ENCODE measurements at regions not wholly inside any gene's neighbourhood (a gene's known extent, or its start where the extent isn't known, plus 50 kb on each side); places are given as distances from the start of the nearest gene placed in this dataset.
"Not testable (repeated sequence)": the region's sequence is repeated elsewhere in the genome, so short reads cannot be mapped to it uniquely, and the experiment has no call there.

DNA sequence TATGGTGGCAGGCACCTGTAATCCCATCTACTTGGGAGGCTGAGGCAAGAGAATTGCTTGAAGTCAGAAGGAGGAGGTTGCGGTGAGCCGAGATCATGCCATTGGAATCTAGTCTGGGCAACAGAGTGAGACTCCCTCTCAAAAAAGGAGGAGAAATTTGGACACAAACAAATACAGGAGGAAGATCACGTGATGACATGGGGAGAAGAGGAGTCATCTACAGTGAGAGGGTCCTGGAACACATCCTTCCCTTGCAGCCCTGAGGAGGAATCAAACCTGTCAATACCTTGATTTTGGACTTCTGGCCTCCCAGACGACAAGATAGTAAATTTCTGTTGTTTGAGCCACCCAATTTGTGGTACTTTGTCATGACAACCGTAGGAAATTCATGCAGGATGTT, 671.9 kb upstream of the EEF2KMT start:
- H3K9me3 ChIP-seq (ENCODE audit: control insufficient read depth in 2 of 2, low read length in 2 of 2), result peaks cover 7 to 8% of the 10 kb centered on the region in 2 donors
- no peak overlapping the region for H3K27ac ChIP-seq (ENCODE audit: low read length)
- no peak overlapping the region for H3K4me3 ChIP-seq (ENCODE audit: low read length in 2 of 2)
- no peaks in the 10 kb centered on the region for H3K36me3 ChIP-seq (ENCODE audit: control insufficient read depth in 2 of 2, insufficient read depth in 2 of 2, low read length in 2 of 2)
- H3K4me1 ChIP-seq (ENCODE audit: control insufficient read depth, insufficient read depth, low read length), result no peaks in the 10 kb centered on the region
- H3K27me3 ChIP-seq (ENCODE audit: control insufficient read depth in 1 of 2, insufficient read depth in 2 of 2, low read length in 2 of 2), result no peaks in the 10 kb centered on the region
- no peak overlapping the region for H3K9ac ChIP-seq (ENCODE audit: low read length in 2 of 2)

GRCh38 chr16:5768445-5768844, 670.9 kb upstream of the EEF2KMT start:
- Histone ChIP-seq H3K36me3 (ENCODE audit: control insufficient read depth in 2 of 2, insufficient read depth in 2 of 2, low read length in 2 of 2) (no peaks in the 10 kb centered on the region), H3K4me3 (ENCODE audit: low read length in 2 of 2) (no peak overlapping the region), H3K4me1 (ENCODE audit: control insufficient read depth, insufficient read depth, low read length) (no peaks in the 10 kb centered on the region), H3K27ac (ENCODE audit: low read length) (no peak overlapping the region), H3K9me3 (ENCODE audit: control insufficient read depth in 2 of 2, low read length in 2 of 2) (peaks cover 7 to 8% of the 10 kb centered on the region in 2 donors), H3K27me3 (ENCODE audit: control insufficient read depth in 1 of 2, insufficient read depth in 2 of 2, low read length in 2 of 2) (no peaks in the 10 kb centered on the region), H3K9ac (ENCODE audit: low read length in 2 of 2) (no peak overlapping the region)

GRCh38 chr16:5763176-5763575, 665.6 kb upstream of the EEF2KMT start:
- Histone ChIP-seq H3K27ac (ENCODE audit: low read length) (no peak overlapping the region), H3K4me1 (ENCODE audit: control insufficient read depth, insufficient read depth, low read length) (no peaks in the 10 kb centered on the region), H3K9ac (ENCODE audit: low read length in 2 of 2) (no peak overlapping the region), H3K27me3 (ENCODE audit: control insufficient read depth in 1 of 2, insufficient read depth in 2 of 2, low read length in 2 of 2) (no peaks in the 10 kb centered on the region), H3K4me3 (ENCODE audit: low read length in 2 of 2) (no peak overlapping the region), H3K9me3 (ENCODE audit: control insufficient read depth in 2 of 2, low read length in 2 of 2) (peaks cover 3 to 10% of the 10 kb centered on the region in 2 donors), H3K36me3 (ENCODE audit: control insufficient read depth in 2 of 2, insufficient read depth in 2 of 2, low read length in 2 of 2) (no peaks in the 10 kb centered on the region)

DNA sequence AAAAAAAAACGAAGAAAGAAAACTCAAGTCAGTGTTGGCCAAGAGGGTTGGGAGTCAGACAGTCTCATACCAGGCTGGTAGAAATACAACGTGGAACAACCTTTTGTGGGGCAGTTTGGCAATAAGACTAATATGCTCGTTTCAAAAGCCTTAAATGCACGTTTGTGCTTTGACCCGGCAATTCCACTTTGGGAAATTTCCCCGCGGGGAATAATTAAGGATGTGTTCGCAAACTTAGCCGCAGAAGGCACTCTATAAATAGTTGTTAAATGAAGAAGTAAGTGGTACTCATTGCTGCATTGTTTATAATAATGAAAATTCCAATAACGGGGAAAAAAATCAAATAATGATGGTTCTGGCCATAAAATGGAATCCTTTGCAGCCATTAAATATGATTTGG, 664.8 kb upstream of the EEF2KMT start:
- Histone ChIP-seq H3K36me3 (ENCODE audit: control insufficient read depth in 2 of 2, insufficient read depth in 2 of 2, low read length in 2 of 2) (no peaks in the 10 kb centered on the region), H3K27me3 (ENCODE audit: control insufficient read depth in 1 of 2, insufficient read depth in 2 of 2, low read length in 2 of 2) (no peaks in the 10 kb centered on the region), H3K9ac (ENCODE audit: low read length in 2 of 2) (no peak overlapping the region), H3K9me3 (ENCODE audit: control insufficient read depth in 2 of 2, low read length in 2 of 2) (peaks cover 3 to 16% of the 10 kb centered on the region in 2 donors), H3K4me3 (ENCODE audit: low read length in 2 of 2) (no peak overlapping the region), H3K27ac (ENCODE audit: low read length) (no peak overlapping the region), H3K4me1 (ENCODE audit: control insufficient read depth, insufficient read depth, low read length) (no peaks in the 10 kb centered on the region)

DNA sequence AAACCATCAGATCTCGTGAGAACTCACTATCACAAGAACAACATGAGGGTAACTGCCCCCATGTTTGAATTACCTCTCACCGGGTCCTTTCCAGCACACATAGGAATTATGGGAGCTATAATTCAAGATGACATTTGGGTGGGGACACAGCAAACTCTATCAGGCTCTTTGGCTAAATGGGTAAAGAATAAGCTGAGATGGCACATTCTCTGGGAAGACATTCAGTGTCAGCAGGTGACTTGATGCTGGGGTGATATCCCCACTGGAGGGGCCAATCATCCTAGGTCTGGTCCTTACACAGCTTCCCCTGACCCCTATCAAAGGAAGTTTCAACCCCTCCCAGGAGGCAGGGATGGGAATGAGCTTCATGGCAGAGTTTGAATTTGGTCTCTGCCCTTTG, 664.0 kb upstream of the EEF2KMT start:
- no peak overlapping the region for H3K4me3 ChIP-seq (ENCODE audit: low read length in 2 of 2)
- H3K27me3 ChIP-seq (ENCODE audit: control insufficient read depth in 1 of 2, insufficient read depth in 2 of 2, low read length in 2 of 2), result no peaks in the 10 kb centered on the region
- H3K27ac ChIP-seq (ENCODE audit: low read length), result no peak overlapping the region
- H3K9ac ChIP-seq (ENCODE audit: low read length in 2 of 2), result no peak overlapping the region
- no peaks in the 10 kb centered on the region for H3K4me1 ChIP-seq (ENCODE audit: control insufficient read depth, insufficient read depth, low read length)
- peaks cover 3 to 16% of the 10 kb centered on the region in 2 donors for H3K9me3 ChIP-seq (ENCODE audit: control insufficient read depth in 2 of 2, low read length in 2 of 2)
- no peaks in the 10 kb centered on the region for H3K36me3 ChIP-seq (ENCODE audit: control insufficient read depth in 2 of 2, insufficient read depth in 2 of 2, low read length in 2 of 2)

DNA sequence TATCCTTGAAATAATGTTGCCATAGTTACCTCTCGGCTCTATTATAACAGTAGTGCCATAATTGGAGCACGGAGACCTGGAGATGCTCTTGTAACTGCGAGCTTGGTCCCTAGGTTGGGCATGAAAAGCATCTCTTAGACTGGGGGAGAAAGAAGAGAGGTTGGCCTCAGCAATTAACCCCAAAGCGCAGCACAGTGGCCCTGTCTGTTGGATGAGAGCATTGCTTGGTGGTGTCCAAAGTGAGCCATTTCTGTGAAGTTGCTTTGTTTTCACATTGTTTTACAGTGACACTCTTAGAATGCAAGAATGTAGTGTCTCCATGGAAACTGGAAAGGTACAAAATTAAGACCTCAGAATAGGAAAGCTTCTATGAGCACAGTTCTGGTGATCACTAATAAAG, 660.7 kb upstream of the EEF2KMT start:
- Histone ChIP-seq H3K4me1 (ENCODE audit: control insufficient read depth, insufficient read depth, low read length) (no peaks in the 10 kb centered on the region), H3K27ac (ENCODE audit: low read length) (no peak overlapping the region), H3K4me3 (ENCODE audit: low read length in 2 of 2) (no peak overlapping the region), H3K36me3 (ENCODE audit: control insufficient read depth in 2 of 2, insufficient read depth in 2 of 2, low read length in 2 of 2) (no peaks in the 10 kb centered on the region), H3K9ac (ENCODE audit: low read length in 2 of 2) (no peak overlapping the region), H3K9me3 (ENCODE audit: control insufficient read depth in 2 of 2, low read length in 2 of 2) (peaks cover 3 to 11% of the 10 kb centered on the region in 2 donors), H3K27me3 (ENCODE audit: control insufficient read depth in 1 of 2, insufficient read depth in 2 of 2, low read length in 2 of 2) (no peaks in the 10 kb centered on the region)

DNA sequence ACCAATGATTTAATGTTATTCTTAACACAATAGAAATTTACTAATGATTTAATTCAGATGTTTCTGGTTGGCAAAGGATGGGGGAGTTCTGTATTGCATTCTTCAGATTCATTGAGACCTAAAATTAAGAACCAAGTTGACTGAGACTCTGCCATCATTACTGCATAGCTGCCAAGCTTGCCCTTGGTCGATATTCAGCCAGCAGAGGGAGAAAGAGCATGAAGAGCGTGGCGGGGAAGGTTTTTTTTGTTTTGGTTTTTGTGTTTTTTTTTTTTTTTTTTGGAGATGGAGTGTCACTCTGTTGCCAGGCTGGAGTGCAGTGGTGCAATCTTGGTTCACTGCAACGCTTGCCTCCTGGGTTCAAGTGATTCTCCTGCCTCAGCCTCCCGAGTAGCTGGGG, 659.4 kb upstream of the EEF2KMT start:
- Histone ChIP-seq H3K9me3 (ENCODE audit: control insufficient read depth in 2 of 2, low read length in 2 of 2) (peaks cover 3 to 11% of the 10 kb centered on the region in 2 donors), H3K36me3 (ENCODE audit: control insufficient read depth in 2 of 2, insufficient read depth in 2 of 2, low read length in 2 of 2) (no peaks in the 10 kb centered on the region), H3K4me3 (ENCODE audit: low read length in 2 of 2) (no peak overlapping the region), H3K27me3 (ENCODE audit: control insufficient read depth in 1 of 2, insufficient read depth in 2 of 2, low read length in 2 of 2) (no peaks in the 10 kb centered on the region), H3K4me1 (ENCODE audit: control insufficient read depth, insufficient read depth, low read length) (no peaks in the 10 kb centered on the region), H3K9ac (ENCODE audit: low read length in 2 of 2) (no peak overlapping the region), H3K27ac (ENCODE audit: low read length) (no peak overlapping the region)

DNA sequence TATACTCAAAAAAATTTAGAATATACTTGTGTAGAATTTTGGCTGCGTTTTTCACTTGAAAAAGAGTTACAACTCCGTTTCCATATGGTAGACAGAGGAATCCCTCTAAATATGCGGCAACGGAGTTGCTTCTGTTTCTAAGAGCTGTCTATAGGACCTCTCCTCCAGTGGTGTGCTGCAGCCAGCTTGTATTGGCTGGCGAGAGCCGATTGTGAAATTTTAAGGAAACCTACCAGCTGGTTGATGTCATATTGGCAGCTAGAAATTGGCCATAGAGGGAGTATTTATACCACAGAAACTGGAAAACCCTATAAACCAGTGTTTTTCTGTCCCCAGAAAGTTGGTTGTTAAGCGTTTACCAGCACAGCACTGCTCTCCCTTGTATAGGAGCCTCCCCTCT, 655.8 kb upstream of the EEF2KMT start:
- Histone ChIP-seq H3K36me3 (ENCODE audit: control insufficient read depth in 2 of 2, insufficient read depth in 2 of 2, low read length in 2 of 2) (no peaks in the 10 kb centered on the region), H3K27ac (ENCODE audit: low read length) (no peak overlapping the region), H3K9ac (ENCODE audit: low read length in 2 of 2) (no peak overlapping the region), H3K4me3 (ENCODE audit: low read length in 2 of 2) (no peak overlapping the region), H3K27me3 (ENCODE audit: control insufficient read depth in 1 of 2, insufficient read depth in 2 of 2, low read length in 2 of 2) (no peaks in the 10 kb centered on the region), H3K9me3 (ENCODE audit: control insufficient read depth in 2 of 2, low read length in 2 of 2) (peaks cover 2 to 6% of the 10 kb centered on the region in 2 donors), H3K4me1 (ENCODE audit: control insufficient read depth, insufficient read depth, low read length) (no peaks in the 10 kb centered on the region)

GRCh38 chr16:5751216-5751615, 653.6 kb upstream of the EEF2KMT start:
- no peak overlapping the region for H3K9ac ChIP-seq (ENCODE audit: low read length in 2 of 2)
- no peaks in the 10 kb centered on the region for H3K27me3 ChIP-seq (ENCODE audit: control insufficient read depth in 1 of 2, insufficient read depth in 2 of 2, low read length in 2 of 2)
- peaks cover 0 to 2% of the 10 kb centered on the region in 2 donors for H3K9me3 ChIP-seq (ENCODE audit: control insufficient read depth in 2 of 2, low read length in 2 of 2)
- no peaks in the 10 kb centered on the region for H3K4me1 ChIP-seq (ENCODE audit: control insufficient read depth, insufficient read depth, low read length)
- no peak overlapping the region for H3K27ac ChIP-seq (ENCODE audit: low read length)
- no peaks in the 10 kb centered on the region for H3K36me3 ChIP-seq (ENCODE audit: control insufficient read depth in 2 of 2, insufficient read depth in 2 of 2, low read length in 2 of 2)
- no peak overlapping the region for H3K4me3 ChIP-seq (ENCODE audit: low read length in 2 of 2)

- H3K27me3 ChIP-seq (ENCODE audit: control insufficient read depth in 1 of 2, insufficient read depth in 2 of 2, low read length in 2 of 2); H3K4me1 ChIP-seq (ENCODE audit: control insufficient read depth, insufficient read depth, low read length); H3K9ac ChIP-seq (ENCODE audit: low read length in 2 of 2); H3K36me3 ChIP-seq (ENCODE audit: control insufficient read depth in 2 of 2, insufficient read depth in 2 of 2, low read length in 2 of 2); H3K27ac ChIP-seq (ENCODE audit: low read length); H3K9me3 ChIP-seq (ENCODE audit: control insufficient read depth in 2 of 2, low read length in 2 of 2); H3K4me3 ChIP-seq (ENCODE audit: low read length in 2 of 2): not testable (repeated sequence)
Observed at GRCh38 chr16:5750439-5750838, 652.8 kb upstream of the EEF2KMT start.

GRCh38 chr16:5738586-5738985, 641.0 kb upstream of the EEF2KMT start:
- Histone ChIP-seq H3K4me1 (ENCODE audit: control insufficient read depth, insufficient read depth, low read length) (no peaks in the 10 kb centered on the region), H3K9ac (ENCODE audit: low read length in 2 of 2) (no peak overlapping the region), H3K27ac (ENCODE audit: low read length) (no peak overlapping the region), H3K36me3 (ENCODE audit: control insufficient read depth in 2 of 2, insufficient read depth in 2 of 2, low read length in 2 of 2) (no peaks in the 10 kb centered on the region), H3K27me3 (ENCODE audit: control insufficient read depth in 1 of 2, insufficient read depth in 2 of 2, low read length in 2 of 2) (peaks cover 0 to 2% of the 10 kb centered on the region in 2 donors), H3K4me3 (ENCODE audit: low read length in 2 of 2) (no peak overlapping the region), H3K9me3 (ENCODE audit: control insufficient read depth in 2 of 2, low read length in 2 of 2) (peaks cover 8 to 9% of the 10 kb centered on the region in 2 donors)
